Liver (tissue), 3 donors: ENCODE measurements at regions not wholly inside any gene's neighbourhood (a gene's known extent, or its start where the extent isn't known, plus 50 kb on each side); places are given as distances from the start of the nearest gene placed in this dataset.

ENCODE experiments used
- ATF3 ChIP-seq: IDR thresholded peaks from 2 replicates; pipeline ENCODE4 v1.6.1; 2016; ENCODE audit warnings: antibody characterized with exemption
- CTCF ChIP-seq: fragments of 150-350 bp; IDR thresholded peaks from 2 replicates; pipeline ENCODE4 v1.5.1; 2017; ENCODE audit warnings: improper control_type of control experiment, low read depth, low read length; ENCODE audit not compliant: missing input control
- GABPA ChIP-seq, 2 donors: IDR thresholded peaks in 1 of 2; conservative IDR thresholded peaks in 1 of 2; 2 replicates each; pipeline ENCODE4 v1.6.1; 2016; ENCODE audit warnings: antibody characterized with exemption in 2 of 2, mild to moderate bottlenecking in 1 of 2, moderate library complexity in 1 of 2
- MAX ChIP-seq: IDR thresholded peaks from 2 replicates; pipeline ENCODE4 v1.6.1; 2016; ENCODE audit warnings: antibody characterized with exemption
- RAD21 ChIP-seq, 2 donors: IDR thresholded peaks; 2 replicates each; pipeline ENCODE4 v1.6.1; 2016; ENCODE audit warnings: antibody characterized with exemption in 2 of 2, mild to moderate bottlenecking in 2 of 2
- REST ChIP-seq: IDR thresholded peaks from 2 replicates; pipeline ENCODE4 v1.6.1; 2016; ENCODE audit warnings: antibody characterized with exemption, mild to moderate bottlenecking
- RXRA ChIP-seq, 2 donors: IDR thresholded peaks; 2 replicates each; pipeline ENCODE4 v1.6.1; 2017 to 2018; ENCODE audit warnings: antibody characterized with exemption in 2 of 2, mild to moderate bottlenecking in 1 of 2
- SP1 ChIP-seq: IDR thresholded peaks from 2 replicates; pipeline ENCODE4 v1.6.1; 2018; ENCODE audit warnings: antibody characterized with exemption, mild to moderate bottlenecking
- TAF1 ChIP-seq: conservative IDR thresholded peaks from 2 replicates; pipeline ENCODE4 v1.6.1; 2016; ENCODE audit warnings: antibody characterized with exemption, mild to moderate bottlenecking
- YY1 ChIP-seq: IDR thresholded peaks from 2 replicates; pipeline ENCODE4 v1.6.1; 2016; ENCODE audit warnings: antibody characterized with exemption, mild to moderate bottlenecking
- donor health status: healthy.
- donor health status: healthy.

GRCh38 chr1:83769072-83769471 lies 229.9 kb downstream of the TTLL7 start:
- TF ChIP-seq CTCF (no peak), REST (no peak), SP1 (no peak), GABPA (IDR thresholded peaks at IDR 0.05 in 1 of 2, conservative IDR thresholded peaks at IDR 0.05 in 1 of 2) (no peak), YY1 (no peak), RXRA (IDR thresholded peaks at IDR 0.05) (no peak), RAD21 (IDR thresholded peaks at IDR 0.05) (no peak), TAF1 (no peak), MAX (no peak), ATF3 (no peak)
